ENCODE measurements at regions not wholly inside any gene's neighbourhood (a gene's known extent, or its start where the extent isn't known, plus 50 kb on each side); places are given as distances from the start of the nearest gene placed in this dataset.

DNA sequence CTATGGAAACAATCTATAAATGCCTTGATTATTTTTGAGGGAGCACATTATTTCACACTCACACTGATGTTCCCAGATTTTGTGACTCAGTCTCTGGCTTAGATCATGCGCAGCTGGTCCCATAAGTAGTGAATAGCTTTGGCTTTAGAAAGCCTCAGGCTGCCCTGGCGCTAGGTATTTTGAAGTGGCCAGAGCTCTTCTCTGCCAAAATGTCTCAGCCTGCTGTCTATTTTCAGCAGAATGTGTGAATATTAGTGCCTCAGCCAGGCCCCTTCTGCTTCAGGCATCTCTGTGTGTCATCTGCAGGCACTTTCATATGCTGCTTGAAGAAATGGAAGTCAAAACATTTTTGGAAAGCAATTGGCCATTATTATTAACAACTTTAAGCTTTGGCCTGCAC is 931.0 kb upstream of the INTU start:
- Mint-ChIP-seq H3K4me1 (ENCODE audit: low read depth) (no peaks in the 10 kb centered on the region), H3K9me3 (peaks cover 6% of the 10 kb centered on the region), H3K27me3 (ENCODE audit: low read depth) (no peaks in the 10 kb centered on the region), H3K36me3 (ENCODE audit: low read depth) (no peaks in the 10 kb centered on the region), H3K27ac (no peak overlapping the region), H3K4me3 (no peak overlapping the region)
- CTCF ChIA-PET: no interaction called here
- DNase-seq: no peak
- intact Hi-C loops (cut with micrococcal nuclease): no loop called here

DNA sequence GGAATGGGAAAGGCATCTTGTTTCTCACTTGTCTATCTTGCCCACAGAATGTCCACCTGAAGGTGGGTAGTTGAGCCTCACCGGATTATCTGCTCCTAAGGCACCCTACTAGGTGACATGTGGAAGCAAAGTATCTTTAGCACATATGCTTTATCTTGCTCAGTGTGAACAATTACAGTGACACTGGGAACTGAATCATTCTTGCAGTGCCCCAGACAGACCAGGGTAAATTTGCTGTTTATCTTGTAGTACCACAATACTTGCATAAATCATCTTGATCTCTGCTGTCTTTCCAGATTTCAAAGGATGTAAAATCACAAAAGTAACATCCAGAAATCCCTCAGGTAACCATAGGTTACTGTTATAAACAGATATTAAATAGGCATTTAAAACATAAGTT is 930.0 kb upstream of the INTU start:
- CTCF ChIA-PET: no interaction called here
- DNase-seq: no peak
- no peak overlapping the region for H3K27ac Mint-ChIP-seq
- H3K4me3 Mint-ChIP-seq: no peak overlapping the region
- intact Hi-C loops (cut with micrococcal nuclease): no loop called here
- no peaks in the 10 kb centered on the region for H3K36me3 Mint-ChIP-seq (ENCODE audit: low read depth)
- no peaks in the 10 kb centered on the region for H3K27me3 Mint-ChIP-seq (ENCODE audit: low read depth)
- peaks cover 6% of the 10 kb centered on the region for H3K9me3 Mint-ChIP-seq
- no peaks in the 10 kb centered on the region for H3K4me1 Mint-ChIP-seq (ENCODE audit: low read depth)

- Mint-ChIP-seq H3K27me3 (ENCODE audit: low read depth) (no peaks in the 10 kb centered on the region), H3K4me3 (no peak overlapping the region), H3K36me3 (ENCODE audit: low read depth) (no peaks in the 10 kb centered on the region), H3K27ac (no peak overlapping the region), H3K9me3 (peaks cover 10% of the 10 kb centered on the region), H3K4me1 (ENCODE audit: low read depth) (no peaks in the 10 kb centered on the region)
- intact Hi-C loops (cut with micrococcal nuclease): no loop called here
- DNase-seq: no peak
- CTCF ChIA-PET: no interaction called here
Measured at GRCh38 chr4:126705266-126705665, 927.5 kb upstream of the INTU start.

- Mint-ChIP-seq H3K4me3 (no peak overlapping the region), H3K27ac (no peak overlapping the region), H3K36me3 (ENCODE audit: low read depth) (no peaks in the 10 kb centered on the region), H3K4me1 (ENCODE audit: low read depth) (no peaks in the 10 kb centered on the region), H3K27me3 (ENCODE audit: low read depth) (no peaks in the 10 kb centered on the region), H3K9me3 (peaks cover 9% of the 10 kb centered on the region)
- DNase-seq: no peak
- intact Hi-C loops (cut with micrococcal nuclease): no loop called here
- CTCF ChIA-PET: no interaction called here
Measured at GRCh38 chr4:126708716-126709115, 924.0 kb upstream of the INTU start.

DNA sequence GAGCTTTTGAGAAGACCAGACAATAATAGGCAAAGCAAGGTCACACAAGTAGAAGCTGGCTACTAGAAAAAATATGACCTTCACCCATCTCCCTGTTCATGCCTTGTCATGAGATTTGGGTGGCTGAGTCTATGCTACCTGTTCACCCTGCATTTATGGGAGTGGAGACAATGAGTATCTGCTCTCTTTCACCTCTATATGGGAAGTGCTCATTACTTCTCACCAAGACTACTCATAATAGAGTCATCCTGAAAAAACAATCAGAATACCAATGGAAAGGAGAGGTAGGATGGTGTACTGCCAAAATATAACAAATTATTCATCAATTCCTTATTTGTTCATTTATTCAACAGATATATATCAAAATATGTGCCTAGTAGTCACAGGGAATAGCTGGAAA is 921.8 kb upstream of the INTU start:
- CTCF ChIA-PET: no interaction called here
- intact Hi-C loops (cut with micrococcal nuclease): no loop called here
- DNase-seq: no peak
- H3K9me3 Mint-ChIP-seq: peaks cover 11% of the 10 kb centered on the region
- H3K4me3 Mint-ChIP-seq: no peak overlapping the region
- H3K27ac Mint-ChIP-seq: no peak overlapping the region
- H3K36me3 Mint-ChIP-seq (ENCODE audit: low read depth): no peaks in the 10 kb centered on the region
- no peaks in the 10 kb centered on the region for H3K27me3 Mint-ChIP-seq (ENCODE audit: low read depth)
- H3K4me1 Mint-ChIP-seq (ENCODE audit: low read depth): no peaks in the 10 kb centered on the region

DNA sequence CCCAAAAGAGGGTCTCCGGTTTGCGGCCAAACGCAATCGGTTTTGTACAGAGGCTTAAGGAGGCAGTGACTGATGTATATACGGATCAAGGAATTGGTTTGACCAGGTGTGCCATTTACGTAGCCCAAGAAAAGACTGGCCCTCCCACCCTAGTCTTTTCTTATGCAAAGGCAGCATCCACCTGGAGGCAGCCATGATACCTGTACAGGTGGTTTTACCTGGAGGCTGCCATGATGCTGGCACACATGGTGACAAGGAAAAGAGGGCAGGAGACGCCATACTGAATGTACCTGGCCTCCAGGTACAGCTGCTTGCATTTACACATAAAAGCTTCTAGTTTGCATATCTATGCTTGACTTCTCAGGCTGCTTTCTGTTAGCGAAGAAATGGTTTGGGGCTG is 917.7 kb upstream of the INTU start:
- Mint-ChIP-seq H3K27me3 (ENCODE audit: low read depth) (no peaks in the 10 kb centered on the region), H3K9me3 (peaks cover 10% of the 10 kb centered on the region), H3K36me3 (ENCODE audit: low read depth) (no peaks in the 10 kb centered on the region), H3K27ac (no peak overlapping the region), H3K4me3 (no peak overlapping the region), H3K4me1 (ENCODE audit: low read depth) (no peaks in the 10 kb centered on the region)
- intact Hi-C loops (cut with micrococcal nuclease): no loop called here
- CTCF ChIA-PET: no interaction called here
- no peak for DNase-seq

GRCh38 chr4:126715681-126716080 is 917.1 kb upstream of the INTU start:
- no peak overlapping the region for H3K27ac Mint-ChIP-seq
- H3K27me3 Mint-ChIP-seq (ENCODE audit: low read depth): no peaks in the 10 kb centered on the region
- no peak overlapping the region for H3K4me3 Mint-ChIP-seq
- H3K9me3 Mint-ChIP-seq: peaks cover 7% of the 10 kb centered on the region
- no peak for DNase-seq
- intact Hi-C loops (cut with micrococcal nuclease): no loop called here
- no peaks in the 10 kb centered on the region for H3K4me1 Mint-ChIP-seq (ENCODE audit: low read depth)
- no peaks in the 10 kb centered on the region for H3K36me3 Mint-ChIP-seq (ENCODE audit: low read depth)
- CTCF ChIA-PET: interaction anchor here (0.7 kb wide), 1 partner anchor 63 kb away, joined by 3 read pairs; no protein-coding TSS in a partner anchor

GRCh38 chr4:126718136-126718535 is 914.6 kb upstream of the INTU start:
- no peak overlapping the region for H3K4me3 Mint-ChIP-seq
- CTCF ChIA-PET: no interaction called here
- intact Hi-C loops (cut with micrococcal nuclease): no loop called here
- no peaks in the 10 kb centered on the region for H3K4me1 Mint-ChIP-seq (ENCODE audit: low read depth)
- no peaks in the 10 kb centered on the region for H3K27me3 Mint-ChIP-seq (ENCODE audit: low read depth)
- no peak overlapping the region for H3K27ac Mint-ChIP-seq
- no peak for DNase-seq
- H3K9me3 Mint-ChIP-seq: peaks cover 7% of the 10 kb centered on the region
- H3K36me3 Mint-ChIP-seq (ENCODE audit: low read depth): no peaks in the 10 kb centered on the region

GRCh38 chr4:126719852-126720251 is 912.9 kb upstream of the INTU start:
- Mint-ChIP-seq H3K4me1 (ENCODE audit: low read depth) (no peaks in the 10 kb centered on the region), H3K9me3 (peaks cover 7% of the 10 kb centered on the region), H3K27me3 (ENCODE audit: low read depth) (no peaks in the 10 kb centered on the region), H3K36me3 (ENCODE audit: low read depth) (no peaks in the 10 kb centered on the region), H3K27ac (no peak overlapping the region), H3K4me3 (no peak overlapping the region)
- no peak for DNase-seq
- intact Hi-C loops (cut with micrococcal nuclease): no loop called here
- CTCF ChIA-PET: no interaction called here

- Mint-ChIP-seq H3K36me3 (ENCODE audit: low read depth) (no peaks in the 10 kb centered on the region), H3K27ac (no peak overlapping the region), H3K27me3 (ENCODE audit: low read depth) (no peaks in the 10 kb centered on the region), H3K9me3 (peaks cover 3% of the 10 kb centered on the region), H3K4me3 (no peak overlapping the region), H3K4me1 (ENCODE audit: low read depth) (no peaks in the 10 kb centered on the region)
- DNase-seq: no peak
- CTCF ChIA-PET: no interaction called here
- intact Hi-C loops (cut with micrococcal nuclease): no loop called here
Measured at GRCh38 chr4:126725906-126726305, 906.9 kb upstream of the INTU start.

DNA sequence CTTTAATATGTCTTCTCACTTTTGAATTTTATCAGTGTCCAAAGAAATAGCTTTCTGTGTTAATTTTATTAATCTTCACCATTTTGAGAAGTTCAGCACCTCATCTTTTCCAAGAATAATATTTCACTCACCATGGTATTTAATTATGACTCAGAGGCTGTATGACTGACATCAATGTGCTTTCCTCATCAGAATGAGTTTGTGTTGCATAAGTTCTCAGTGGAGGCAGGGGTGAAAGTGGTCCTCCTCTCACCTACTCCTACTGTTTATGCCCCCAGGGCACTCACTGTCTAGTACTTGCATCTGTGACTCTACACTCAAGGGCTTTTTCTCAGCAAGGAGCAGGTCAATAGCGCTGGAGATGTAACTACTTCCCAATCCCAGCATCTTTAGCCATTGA is 905.3 kb upstream of the INTU start:
- no peak overlapping the region for H3K27ac Mint-ChIP-seq
- intact Hi-C loops (cut with micrococcal nuclease): no loop called here
- CTCF ChIA-PET: no interaction called here
- H3K36me3 Mint-ChIP-seq (ENCODE audit: low read depth): no peaks in the 10 kb centered on the region
- no peaks in the 10 kb centered on the region for H3K4me1 Mint-ChIP-seq (ENCODE audit: low read depth)
- H3K4me3 Mint-ChIP-seq: no peak overlapping the region
- no peak for DNase-seq
- H3K9me3 Mint-ChIP-seq: peaks cover 3% of the 10 kb centered on the region
- no peaks in the 10 kb centered on the region for H3K27me3 Mint-ChIP-seq (ENCODE audit: low read depth)

- H3K4me3 Mint-ChIP-seq: no peak overlapping the region
- H3K4me1 Mint-ChIP-seq (ENCODE audit: low read depth): no peaks in the 10 kb centered on the region
- no peaks in the 10 kb centered on the region for H3K36me3 Mint-ChIP-seq (ENCODE audit: low read depth)
- no peak overlapping the region for H3K27ac Mint-ChIP-seq
- peaks cover 4% of the 10 kb centered on the region for H3K9me3 Mint-ChIP-seq
- no peak for DNase-seq
- intact Hi-C loops (cut with micrococcal nuclease): no loop called here
- H3K27me3 Mint-ChIP-seq (ENCODE audit: low read depth): no peaks in the 10 kb centered on the region
- CTCF ChIA-PET: no interaction called here
Measured at GRCh38 chr4:126731062-126731461, 901.7 kb upstream of the INTU start.

GRCh38 chr4:126733301-126733700 is 899.5 kb upstream of the INTU start:
- no peaks in the 10 kb centered on the region for H3K4me1 Mint-ChIP-seq (ENCODE audit: low read depth)
- H3K27ac Mint-ChIP-seq: no peak overlapping the region
- no peaks in the 10 kb centered on the region for H3K36me3 Mint-ChIP-seq (ENCODE audit: low read depth)
- intact Hi-C loops (cut with micrococcal nuclease): no loop called here
- no peak overlapping the region for H3K4me3 Mint-ChIP-seq
- no peaks in the 10 kb centered on the region for H3K27me3 Mint-ChIP-seq (ENCODE audit: low read depth)
- CTCF ChIA-PET: no interaction called here
- peaks cover 1% of the 10 kb centered on the region for H3K9me3 Mint-ChIP-seq
- no peak for DNase-seq

DNA sequence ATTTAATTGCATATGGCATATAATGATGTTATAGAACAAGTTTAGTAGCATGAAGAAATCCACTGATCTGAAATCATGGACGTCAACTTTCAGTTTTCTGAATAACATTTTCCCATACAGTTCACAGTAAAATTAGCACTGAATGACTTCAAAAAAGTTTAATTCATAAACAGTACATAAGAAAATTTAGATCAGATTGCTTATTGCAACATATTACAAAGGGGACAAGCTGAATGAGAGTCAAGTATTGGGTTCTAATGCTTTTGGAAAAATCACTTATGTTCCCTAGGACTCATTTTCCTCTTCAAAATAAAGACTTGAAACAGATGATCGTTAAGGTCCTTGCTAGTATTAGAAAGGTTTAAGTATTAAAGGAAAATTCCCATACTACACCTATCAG is 898.3 kb upstream of the INTU start:
- DNase-seq: no peak
- intact Hi-C loops (cut with micrococcal nuclease): no loop called here

More for the DNA sequence above, 898.3 kb upstream of the INTU start:
- Mint-ChIP-seq H3K4me3 (no peak overlapping the region), H3K27ac (no peak overlapping the region), H3K36me3 (ENCODE audit: low read depth) (no peaks in the 10 kb centered on the region), H3K4me1 (ENCODE audit: low read depth) (no peaks in the 10 kb centered on the region), H3K9me3 (peaks cover 4% of the 10 kb centered on the region), H3K27me3 (ENCODE audit: low read depth) (no peaks in the 10 kb centered on the region)
- CTCF ChIA-PET: no interaction called here
